Lower lobe of right lung (tissue), 2 donors: ENCODE measurements at regions not wholly inside any gene's neighbourhood (a gene's known extent, or its start where the extent isn't known, plus 50 kb on each side); places are given as distances from the start of the nearest gene placed in this dataset.

Source experiments
- ATAC-seq, 2 donors: fragments of 200-7000 bp; cut with Tn5 transposase; one replicate each; pipeline ENCODE4 v1.9.1; 2020 to 2022; ENCODE audit warnings: mild to moderate bottlenecking in 2 of 2, moderate library complexity in 2 of 2
- DNase-seq: peaks from one replicate; pipeline ENCODE4 v3.0.0-alpha.2; 2020
- H3K27ac ChIP-seq: fragments of 200-600 bp; one replicate; pipeline ENCODE4 v1.8.0; 2022
- H3K27me3 ChIP-seq: fragments of 200-600 bp; one replicate; pipeline ENCODE4 v1.8.0; 2022; ENCODE audit warnings: low read depth
- H3K36me3 ChIP-seq: fragments of 200-600 bp; one replicate; pipeline ENCODE4 v1.8.0; 2022; ENCODE audit warnings: mild to moderate bottlenecking
- H3K4me1 ChIP-seq: fragments of 200-600 bp; one replicate; pipeline ENCODE4 v1.8.0; 2022
- H3K4me3 ChIP-seq: fragments of 200-600 bp; one replicate; pipeline ENCODE4 v1.8.0; 2022; ENCODE audit warnings: mild to moderate bottlenecking
- H3K9me3 ChIP-seq: fragments of 200-600 bp; one replicate; pipeline ENCODE4 v1.8.0; 2022
- CTCF ChIP-seq: fragments of 200-600 bp; IDR thresholded peaks from one replicate; pipeline ENCODE4 v1.8.0; 2022; ENCODE audit warnings: antibody characterized with exemption, mild to moderate bottlenecking
- intact Hi-C: fragments of 100-400 bp; cut with DNase I; formaldehyde crosslinking; loops from one replicate; pipeline ENCODE4 v1.11.0; 2022
- donor health status: DM: no; HTN: yes; CAD: no; lungs with severe emphysema.

GRCh38 chr7:19202599-19202998, 57.4 kb upstream of the FERD3L start:
- DNase-seq: no peak
- Histone ChIP-seq H3K27me3 (no peaks in the 10 kb centered on the region), H3K27ac (no peak overlapping the region), H3K4me1 (no peaks in the 10 kb centered on the region), H3K9me3 (no peaks in the 10 kb centered on the region), H3K36me3 (no peaks in the 10 kb centered on the region), H3K4me3 (no peak overlapping the region)
- ATAC-seq: no peak
- intact Hi-C loops: no loop called here
- TF ChIP-seq CTCF: no peak
